NCI-H1092 (cell line): ENCODE measurements at regions not wholly inside any gene's neighbourhood (a gene's known extent, or its start where the extent isn't known, plus 50 kb on each side); places are given as distances from the start of the nearest gene placed in this dataset.
A peak's percentile ranks its signal among the peaks of the same experiment; 100 is the strongest.
"Not testable (repeated sequence)": the region's sequence is repeated elsewhere in the genome, so short reads cannot be mapped to it uniquely, and the experiment has no call there.

Experiments
- DNase-seq: peaks from one replicate; lab custom pipeline; 2025; lab: John Stamatoyannopoulos, UW

DNA sequence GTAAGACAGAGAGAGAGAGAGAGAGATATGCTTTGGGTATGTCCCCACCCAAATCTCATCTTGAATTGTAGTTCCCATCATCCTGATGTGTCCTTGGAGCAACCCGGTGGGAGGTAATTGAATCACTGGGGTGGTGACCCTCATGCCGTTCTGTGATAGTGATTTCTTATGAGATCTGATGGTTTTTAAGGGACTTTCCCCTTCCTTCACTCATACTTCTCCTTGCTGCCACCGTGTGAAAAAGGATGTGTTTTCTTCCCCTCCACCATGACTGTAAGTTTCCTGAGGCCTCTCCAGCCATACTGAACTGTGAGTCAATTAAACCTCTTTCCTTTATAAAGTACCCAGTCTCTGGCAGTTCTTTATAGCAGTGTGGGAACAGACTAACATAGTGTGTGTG, 60.3 kb downstream of the EOMES start:
- no peak for DNase-seq

DNA sequence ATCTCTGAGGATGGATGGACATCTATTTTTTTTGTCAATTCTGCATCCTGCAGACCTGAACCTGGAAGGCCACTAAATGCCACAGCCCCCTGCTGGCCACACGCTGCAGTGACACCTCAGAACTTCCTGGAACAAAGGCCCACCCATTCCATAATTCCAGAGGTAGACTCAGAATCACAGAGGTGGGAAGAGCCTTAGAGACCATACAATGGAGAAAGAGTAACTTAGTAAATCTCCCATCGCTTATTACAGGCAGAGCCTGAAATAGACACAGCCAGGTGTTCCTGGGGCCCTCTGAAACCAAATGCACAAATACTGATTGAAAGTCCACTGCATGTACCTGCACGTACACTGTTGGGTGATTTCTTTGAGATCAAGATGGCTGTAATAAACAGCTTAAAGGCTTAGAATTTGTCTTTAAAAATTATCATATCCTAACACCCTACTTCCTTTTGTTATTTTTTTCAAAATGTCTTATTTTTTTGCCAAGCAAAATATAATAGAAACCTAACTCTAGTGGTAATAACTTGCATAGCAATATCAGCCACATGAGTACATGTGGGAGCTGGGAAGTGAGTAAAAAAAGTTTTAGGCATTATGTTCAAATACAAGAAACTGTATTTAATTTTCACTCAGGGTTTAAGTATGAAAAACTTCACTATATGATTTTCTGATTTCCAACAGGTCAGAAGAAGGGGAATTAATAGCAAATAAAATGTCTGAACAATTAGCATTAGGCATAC, 62.7 kb downstream of the EOMES start:
- DNase-seq: peak; percentile 7

DNA sequence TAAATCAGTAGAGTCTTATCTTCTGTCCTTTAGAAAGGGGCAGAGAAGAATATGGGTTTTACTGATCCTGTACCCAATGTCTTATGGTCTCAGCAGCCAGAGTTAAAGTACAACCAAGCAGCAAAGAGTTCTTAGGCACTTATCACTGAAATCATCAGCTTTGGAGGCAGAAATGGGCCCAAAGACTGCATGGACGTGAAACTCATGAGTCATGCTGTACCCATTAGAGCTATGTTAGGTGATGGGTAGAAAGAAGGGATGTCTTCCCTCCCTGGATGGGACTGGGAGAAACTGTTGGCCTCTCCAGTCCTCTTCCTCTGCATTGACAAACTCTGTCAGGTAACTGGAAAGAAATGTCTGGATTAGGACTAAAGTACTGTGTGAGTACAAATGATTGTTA, 63.4 kb downstream of the EOMES start:
- no peak for DNase-seq

DNA sequence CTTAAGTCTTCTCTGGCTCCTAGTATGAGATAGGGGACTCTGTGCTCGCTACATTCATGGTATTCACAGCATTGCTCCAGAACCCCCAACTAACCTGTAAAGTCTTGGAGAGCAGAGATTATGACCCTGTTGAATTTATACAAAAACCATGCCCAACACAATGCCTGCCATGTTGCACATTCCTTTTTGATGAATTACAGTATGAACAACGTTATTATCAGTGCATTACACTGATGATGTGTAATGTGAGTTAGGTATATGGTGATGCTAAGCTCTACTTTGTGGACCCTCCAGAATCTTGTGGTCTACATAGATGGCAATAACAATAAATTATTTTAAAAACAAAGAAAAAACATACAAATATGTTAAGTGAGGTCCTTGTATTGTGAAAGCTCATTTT, 64.3 kb downstream of the EOMES start:
- DNase-seq: no peak

DNA sequence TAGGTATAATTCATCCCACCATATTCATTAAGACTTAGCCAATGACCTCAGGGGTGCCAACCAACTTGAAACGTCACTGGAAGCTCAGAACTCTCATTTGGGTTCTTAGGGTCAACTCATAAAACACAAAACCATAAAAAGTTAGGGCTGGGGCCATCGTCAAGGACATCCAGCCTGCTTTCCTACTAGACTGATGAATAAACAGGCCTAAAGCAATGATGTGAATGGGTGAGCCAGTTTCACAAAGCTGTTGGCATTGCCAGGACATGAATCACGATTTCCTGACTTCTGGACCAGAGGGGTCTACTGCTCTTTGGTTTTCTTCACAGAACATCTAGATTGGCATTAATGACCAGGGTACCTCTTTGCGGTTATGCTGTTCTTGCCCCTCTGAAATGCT, 64.7 kb downstream of the EOMES start:
- no peak for DNase-seq

DNA sequence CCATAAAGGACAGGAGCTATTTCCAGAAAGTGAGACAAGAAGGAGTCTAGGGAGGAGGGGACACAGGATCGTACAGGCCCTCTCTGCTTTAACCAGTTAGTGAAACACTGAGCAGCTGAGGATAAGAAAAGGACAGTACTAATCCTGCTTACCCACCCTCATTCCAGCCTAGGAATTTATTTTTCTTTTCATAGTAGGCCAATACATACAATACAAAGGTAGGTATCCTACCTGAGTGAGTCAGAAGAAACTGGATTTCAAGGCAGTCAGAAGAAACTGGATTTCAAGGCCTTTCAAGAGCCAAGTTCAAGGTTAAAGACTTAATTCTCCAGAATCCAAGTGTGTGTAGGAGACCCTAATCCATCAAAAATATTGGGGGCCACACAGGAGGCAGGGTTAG, 65.3 kb downstream of the EOMES start:
- no peak for DNase-seq

DNA sequence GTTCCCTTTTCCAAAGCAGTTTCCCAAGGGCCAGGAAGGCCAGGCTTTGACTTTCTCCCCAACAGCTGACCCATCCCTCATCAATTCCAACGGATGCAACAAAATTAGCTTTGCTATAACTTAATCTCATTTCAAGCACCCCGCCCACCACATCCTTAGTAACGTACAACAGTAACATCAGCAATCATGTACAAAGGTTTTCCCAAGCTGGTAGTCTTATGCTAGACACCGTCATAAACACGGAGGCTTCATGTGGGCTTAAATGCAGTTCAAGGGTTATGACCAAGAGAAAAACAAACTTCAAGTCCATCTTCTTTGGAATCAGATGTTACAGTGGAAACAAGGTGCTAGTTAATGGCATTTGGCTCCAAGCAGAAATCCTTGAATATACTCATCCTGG, 66.6 kb downstream of the EOMES start:
- no peak for DNase-seq

DNA sequence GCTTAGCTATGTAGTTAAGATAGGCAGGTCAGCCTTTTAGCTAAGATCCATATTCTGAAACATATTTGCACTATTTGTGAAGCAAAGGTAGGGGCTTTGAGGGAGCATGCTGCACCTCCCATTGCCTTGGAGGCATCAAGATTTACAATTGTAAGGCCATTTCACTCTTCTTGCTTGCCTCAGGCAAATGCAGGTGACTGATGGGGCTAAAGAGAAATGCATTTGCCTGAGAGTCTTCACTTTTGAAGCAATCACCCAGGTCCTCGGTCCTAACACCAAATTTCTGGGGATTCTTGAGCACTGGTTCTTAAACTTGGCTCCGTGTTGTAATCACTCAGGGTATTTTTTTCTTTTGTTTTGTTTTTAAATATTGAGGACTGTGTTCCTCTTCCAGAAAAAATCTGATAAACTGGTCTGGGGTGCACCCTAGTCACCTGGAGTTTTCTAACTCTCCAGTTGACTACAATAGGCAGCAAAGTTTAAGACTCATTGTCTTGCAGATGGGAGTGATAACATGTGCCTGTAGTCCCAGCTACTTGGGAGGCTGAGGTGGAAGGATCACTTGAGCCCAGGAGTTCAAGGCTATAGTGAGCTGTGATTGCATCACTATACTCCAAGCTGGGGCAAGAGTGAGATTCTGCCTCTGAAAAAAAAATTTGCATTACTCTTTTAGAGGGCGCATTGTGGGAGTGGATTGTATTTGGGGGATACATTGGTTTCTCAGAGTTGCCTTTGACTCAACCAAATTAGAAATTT, 68.1 kb downstream of the EOMES start:
- DNase-seq: no peak

DNA sequence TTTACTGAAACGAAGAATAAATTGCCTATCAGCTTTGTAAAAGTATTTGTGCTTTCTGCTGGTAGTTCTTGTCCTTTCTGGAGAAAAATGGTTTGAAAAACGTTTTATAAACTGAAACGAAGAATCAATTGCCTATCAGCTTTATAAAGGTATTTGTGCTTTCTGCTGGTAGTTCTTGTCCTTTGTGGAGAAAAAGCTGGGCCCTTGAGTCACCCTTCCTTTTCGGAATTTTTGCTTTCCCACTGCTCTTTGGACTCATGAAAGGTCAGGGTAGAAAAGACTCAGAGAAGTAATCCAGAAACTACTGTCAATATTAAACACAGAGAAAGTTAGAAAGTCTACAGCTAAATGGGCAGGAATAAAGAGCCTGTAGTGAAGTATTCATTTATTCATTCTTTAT, 72.8 kb downstream of the EOMES start:
- no peak for DNase-seq

DNA sequence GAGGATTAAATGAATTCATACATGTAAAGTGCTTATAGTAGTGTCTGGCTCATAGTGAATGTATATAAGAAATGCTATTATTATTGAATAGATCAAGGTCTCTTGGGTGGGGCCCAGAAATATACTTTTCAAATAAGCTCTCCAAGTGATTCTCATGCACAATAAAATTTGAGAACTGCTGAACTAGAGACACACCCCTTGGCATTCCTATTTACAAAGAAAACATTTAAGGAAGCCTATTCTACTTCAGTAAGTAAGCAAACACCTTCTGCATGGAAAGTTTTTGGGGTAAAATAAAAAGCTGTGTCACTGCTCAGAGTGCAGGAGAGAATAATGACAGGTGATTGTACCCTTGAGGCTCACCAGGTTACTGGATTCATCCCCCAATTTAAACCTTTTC, 75.2 kb downstream of the EOMES start:
- DNase-seq: no peak

DNA sequence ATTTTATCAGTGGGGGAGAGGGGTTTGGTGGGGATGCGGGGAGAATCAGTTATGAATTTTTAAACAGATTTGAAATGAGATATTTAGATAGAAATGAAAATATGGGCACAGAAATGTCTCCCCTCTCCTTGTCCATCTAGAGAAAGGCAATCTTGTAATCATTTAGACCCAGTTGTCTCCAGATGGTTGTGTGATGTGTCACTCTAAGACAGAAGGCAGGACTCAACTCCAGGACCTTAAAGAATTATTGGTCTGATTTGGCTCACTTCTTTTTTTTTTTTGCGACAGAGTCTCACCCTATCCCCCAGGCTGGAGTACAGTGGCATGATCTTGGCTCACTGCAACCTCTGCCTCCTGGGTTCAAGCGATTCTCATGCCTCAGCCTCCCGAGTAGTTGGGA, 77.2 kb downstream of the EOMES start:
- DNase-seq: no peak

DNA sequence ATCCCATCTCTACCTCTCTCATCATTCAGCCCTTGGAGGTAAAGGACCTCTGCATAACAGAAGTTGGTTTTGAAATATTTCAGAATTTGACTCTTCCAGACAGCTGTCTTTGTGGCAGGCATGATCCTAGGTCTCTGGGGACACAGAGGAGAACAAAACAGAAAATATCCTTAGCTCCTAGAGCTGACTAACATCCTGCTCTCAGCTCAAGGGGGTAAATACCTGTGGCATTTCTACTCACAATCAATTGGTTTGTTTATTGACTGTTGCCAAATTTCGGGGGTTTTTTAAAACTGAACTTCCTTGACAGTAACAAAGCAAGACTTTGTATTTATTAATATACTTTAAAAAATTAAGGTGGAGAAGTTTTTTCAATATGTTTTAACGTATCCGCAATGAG, 78.8 kb downstream of the EOMES start:
- no peak for DNase-seq

DNA sequence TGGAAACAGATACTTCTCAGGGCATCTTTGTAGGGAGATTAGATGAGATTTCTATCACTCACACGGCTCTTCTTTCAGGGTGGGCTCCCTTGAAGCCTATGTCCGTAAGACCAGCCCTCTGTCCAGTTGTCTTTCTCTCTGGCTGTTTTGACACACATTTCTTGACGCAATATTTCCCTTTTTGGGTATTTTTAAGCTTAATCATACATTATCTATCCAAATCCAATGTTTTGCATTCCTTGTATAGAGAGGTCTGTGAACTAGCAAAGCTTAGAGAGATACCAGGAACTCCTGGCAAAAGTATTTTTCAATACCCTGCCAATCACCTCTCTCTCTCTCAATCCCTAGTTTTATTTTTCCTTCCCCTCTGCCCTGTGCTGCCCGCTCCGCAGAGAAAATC, 79.3 kb downstream of the EOMES start:
- no peak for DNase-seq

DNA sequence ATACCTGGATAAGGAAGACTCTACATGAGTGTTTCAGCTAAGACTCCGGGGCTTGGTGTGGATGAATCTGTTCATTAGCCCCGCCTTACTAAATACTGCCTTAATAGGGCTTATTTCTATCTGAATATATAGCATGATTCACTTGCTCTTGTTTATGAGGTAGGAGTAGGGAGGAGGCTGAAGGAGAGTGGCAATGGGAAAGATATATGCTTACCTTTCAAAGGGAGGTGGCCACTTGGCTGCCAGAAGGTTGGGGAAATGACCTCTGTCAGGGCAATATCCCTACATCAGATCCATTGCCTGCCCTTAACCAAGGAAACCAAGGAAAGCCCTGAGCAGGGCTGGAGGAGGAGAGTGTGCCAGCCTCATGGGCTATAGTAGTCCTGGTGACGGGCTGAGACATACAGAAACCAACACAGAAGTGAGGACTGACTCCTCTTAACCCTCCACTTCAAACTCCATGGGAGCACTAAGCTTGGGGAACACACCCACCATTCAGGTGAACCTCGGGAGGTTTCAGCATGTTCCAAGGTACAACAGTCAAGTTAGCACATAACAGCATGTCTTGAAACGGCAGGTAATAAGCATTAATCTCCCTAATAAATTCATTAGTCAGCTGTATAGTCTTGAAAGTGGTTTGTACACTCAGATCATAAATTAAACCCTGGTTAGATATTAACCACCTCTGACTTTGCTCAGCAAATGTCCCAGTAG, 80.1 kb downstream of the EOMES start:
- no peak for DNase-seq

DNA sequence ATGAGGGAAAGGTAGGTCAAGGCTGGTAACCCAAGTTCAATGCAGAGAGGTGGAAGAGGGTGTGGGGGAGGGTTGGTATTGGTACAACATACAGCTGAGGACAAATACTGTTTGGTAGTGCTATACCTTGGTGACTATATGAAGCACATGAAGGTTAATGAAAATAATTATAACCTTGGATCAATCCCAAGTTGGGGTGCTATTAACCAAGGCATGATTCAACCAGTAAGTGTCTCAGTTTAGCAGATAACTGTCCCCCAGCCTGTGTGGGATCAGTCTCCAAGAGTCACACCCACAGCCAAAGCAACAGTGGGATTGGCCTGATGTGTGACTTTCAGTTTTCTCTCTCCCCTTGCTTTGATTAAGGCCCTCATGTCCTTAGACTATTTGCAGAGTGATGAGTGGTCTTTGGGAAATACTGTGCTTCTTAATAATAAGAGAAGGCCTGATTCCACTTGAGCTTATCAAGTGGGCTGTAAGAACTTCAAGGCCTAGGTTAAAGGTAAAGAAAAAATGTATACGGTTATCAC, 80.8 kb downstream of the EOMES start:
- DNase-seq: no peak

DNA sequence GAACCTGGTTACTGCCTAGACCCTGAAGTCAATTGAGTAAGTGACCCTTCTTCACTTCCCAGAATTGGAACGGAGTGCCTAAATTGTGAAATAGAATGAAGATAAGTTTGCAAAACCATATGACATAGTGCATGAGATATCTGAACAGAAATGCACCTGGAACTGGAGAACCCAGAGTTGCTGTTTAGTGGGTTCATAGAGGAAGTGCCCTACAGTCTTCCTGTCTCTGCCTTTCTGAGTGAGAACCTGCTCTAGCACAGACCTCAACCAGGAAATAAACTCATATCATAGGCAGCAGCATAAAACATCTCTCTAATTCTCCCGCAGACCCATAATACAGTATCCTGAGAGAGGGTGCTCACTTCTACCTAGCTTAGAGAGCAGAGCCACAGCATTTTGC, 82.9 kb downstream of the EOMES start:
- no peak for DNase-seq

DNA sequence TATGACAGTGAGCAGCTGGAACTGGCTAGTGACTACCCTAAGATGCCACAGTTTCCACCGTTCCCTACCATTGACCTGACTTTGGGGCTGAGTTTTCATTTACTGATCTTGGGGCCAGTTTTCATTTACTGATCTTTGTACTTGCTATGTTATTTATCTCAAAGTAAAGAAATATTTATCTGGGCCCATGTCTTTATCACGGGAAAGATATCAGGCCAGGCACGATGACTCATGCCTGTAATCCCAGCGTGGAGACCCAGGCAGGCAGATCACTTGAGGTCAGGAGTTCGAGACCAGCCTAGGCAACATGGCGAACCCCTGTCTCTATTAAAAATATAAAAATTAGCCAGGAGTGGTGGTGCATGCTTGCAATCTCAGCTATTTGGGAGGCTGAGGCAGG, 83.5 kb downstream of the EOMES start:
- no peak for DNase-seq

DNA sequence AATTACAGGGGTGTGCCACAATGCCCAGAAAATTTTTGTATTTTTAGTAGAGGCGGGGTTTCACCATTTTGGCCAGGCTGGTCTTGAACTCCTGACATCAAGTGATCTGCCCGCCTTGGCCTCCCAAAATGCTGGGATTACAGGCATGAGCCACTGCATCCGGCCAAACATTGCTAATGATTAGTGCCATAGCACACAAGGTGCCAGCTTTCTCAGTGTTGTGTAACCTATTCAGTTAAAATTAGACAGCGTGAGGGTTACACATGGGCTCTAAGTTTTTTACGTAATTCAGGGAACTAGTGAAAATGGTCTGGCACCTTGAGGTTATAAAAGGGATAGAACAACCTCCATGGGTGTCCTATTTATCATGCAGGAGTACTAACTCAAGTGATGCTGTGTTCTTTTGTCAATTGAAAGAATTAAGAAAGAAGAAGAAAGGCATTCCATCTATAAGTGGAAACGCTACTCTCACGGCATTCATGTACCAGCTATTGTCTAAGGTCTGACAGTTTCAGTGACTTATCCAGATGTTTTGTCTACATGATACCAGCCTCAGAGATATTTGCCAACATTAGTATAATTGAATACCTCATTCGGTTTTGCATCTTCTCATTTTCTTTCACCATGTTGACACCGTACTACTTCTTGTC, 84.7 kb downstream of the EOMES start:
- no peak for DNase-seq

DNA sequence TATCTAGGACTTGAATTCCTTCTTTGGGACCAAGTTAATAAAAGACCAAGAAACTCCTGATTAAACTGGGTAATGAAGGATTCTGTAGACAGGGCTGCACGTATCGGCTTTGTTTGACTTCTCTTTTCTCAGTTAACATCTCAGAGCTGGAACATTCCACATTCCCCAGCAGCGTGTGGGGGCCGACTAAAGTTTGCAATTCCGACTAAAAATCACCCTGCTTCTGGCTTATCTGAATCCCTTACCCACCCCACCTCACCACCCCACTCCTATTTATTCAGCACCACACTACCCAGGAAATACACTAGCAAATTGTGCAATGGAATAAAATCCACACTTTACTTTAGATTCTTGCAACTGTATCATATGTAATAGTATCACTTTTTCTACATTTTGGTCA, 87.1 kb downstream of the EOMES start:
- DNase-seq: not testable (repeated sequence)

DNA sequence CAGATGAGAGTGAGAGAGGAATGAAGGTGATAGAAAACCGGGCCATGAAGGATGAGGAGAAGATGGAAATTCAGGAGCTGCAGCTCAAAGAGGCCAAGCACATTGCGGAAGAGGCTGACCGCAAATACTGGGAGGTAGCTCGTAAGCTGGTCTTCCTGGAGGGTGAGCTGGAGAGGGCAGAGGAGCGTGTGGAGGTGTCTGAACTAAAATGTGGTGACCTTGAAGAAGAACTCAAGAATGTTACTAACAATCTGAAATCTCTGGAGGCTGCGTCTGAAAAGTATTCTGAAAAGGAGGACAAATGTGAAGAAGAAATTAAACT, 88.9 kb downstream of the EOMES start:
- no peak for DNase-seq

DNA sequence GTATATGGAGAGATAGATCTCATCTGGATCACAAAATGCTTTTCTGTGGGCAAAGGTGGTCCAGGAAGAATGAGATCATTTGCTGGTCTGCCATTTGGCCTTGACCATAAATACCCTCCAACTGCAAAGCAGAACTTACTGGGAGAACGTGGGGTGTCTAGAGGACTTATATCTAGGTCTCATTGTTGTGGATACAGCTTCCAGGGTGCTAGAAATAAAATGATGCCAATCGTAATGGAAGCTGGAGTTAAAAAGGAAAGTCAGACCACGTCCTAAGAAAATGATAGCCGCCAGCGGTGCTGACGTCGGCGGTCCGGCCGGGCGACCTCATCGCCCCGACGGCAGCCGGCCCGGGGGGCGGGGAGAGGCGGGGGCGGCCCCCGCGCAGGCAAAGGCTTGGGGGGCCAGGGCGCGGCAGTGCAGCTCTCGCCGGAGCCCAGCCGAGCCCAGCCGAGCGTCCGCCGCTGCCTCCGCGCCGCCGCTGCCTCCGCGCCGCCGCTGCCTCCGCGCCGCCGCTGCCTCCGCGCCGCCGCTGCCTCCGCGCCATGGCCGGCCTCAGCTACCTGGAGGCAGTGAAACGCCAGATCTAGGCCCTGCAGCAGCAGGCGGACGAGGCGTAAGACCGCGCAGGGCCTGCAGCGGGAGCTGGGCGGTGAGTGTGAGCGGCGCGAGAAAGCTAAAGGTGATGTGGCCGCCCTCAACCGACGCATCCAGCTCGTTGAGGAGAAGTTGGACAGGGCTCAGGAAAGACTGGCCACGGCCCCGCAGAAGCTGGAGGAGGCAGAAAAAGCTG, 89.5 kb downstream of the EOMES start:
- peak; percentile 35 for DNase-seq

DNA sequence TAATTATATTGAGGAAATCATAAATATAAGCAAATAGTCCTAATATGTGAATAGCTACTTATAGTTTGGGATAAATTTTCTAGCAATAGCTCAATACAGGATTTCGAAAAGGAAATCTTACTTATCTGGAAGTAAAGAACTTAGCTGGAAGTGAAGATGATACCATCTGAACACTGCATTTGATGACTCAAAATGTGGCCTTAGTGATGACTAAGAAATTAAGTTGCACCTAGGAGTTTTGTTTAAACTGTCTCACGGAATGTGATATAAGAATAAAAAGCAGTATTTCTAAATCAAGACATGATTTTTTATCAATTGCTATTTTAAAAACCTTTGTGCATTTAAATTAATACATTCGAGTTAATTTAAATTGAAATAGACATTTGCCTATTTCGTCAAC, 91.2 kb downstream of the EOMES start:
- DNase-seq: no peak
